HCT116 (cell line): ENCODE measurements at regions not wholly inside any gene's neighbourhood (a gene's known extent, or its start where the extent isn't known, plus 50 kb on each side); places are given as distances from the start of the nearest gene placed in this dataset.

ENCODE experiments used
- ATAC-seq: fragments of 200-7000 bp; cut with Tn5 transposase; 2 replicates; pipeline ENCODE4 v1.9.1; 2020; ENCODE audit warnings: mild to moderate bottlenecking, moderate library complexity
- BruUV-seq: library from RNA; stranded (reverse); fragments of 400-500 nt; replicated peaks from 2 replicates; lab custom pipeline; 2021; lab: Mats Ljungman, UMichigan
- CTCF ChIA-PET: fragments of 300-600 bp; sonication (Branson Sonifier 250); formaldehyde crosslinking; loops from one replicate; lab custom pipeline; 2021; ENCODE audit warnings: antibody characterized with exemption; lab: Charles Lee
- POLR2A ChIA-PET: fragments of 300-600, 350-600 bp; sonication (Branson Sonifier 250); formaldehyde crosslinking; loops from one replicate; lab custom pipeline; 2021; ENCODE audit warnings: antibody characterized with exemption; lab: Charles Lee
- RAD21 ChIA-PET, 2 experiments: fragments of 300-600 bp; sonication (Branson Sonifier 250); formaldehyde crosslinking; loops; one replicate each; lab custom pipeline; 2023; ENCODE audit warnings: low total read pairs in 2 of 2; ENCODE audit not compliant: uncharacterized antibody in 2 of 2, unreplicated experiment in 2 of 2, low non-redundant PET in 1 of 2; lab: Charles Lee
- DNase-seq: peaks from one replicate; pipeline ENCODE4 v3.0.0-alpha.2; 2010; ENCODE audit warnings: low read depth, low spot score
- H2AFZ ChIP-seq: fragments of 200-600 bp; shearing (Covaris generic), sonication (generic); 2 replicates; pipeline ENCODE4 v1.6.1; 2017; ENCODE audit warnings: low read depth, mixed run types, mixed read lengths, antibody characterized with exemption, low read length; ENCODE audit not compliant: poor library complexity, severe bottlenecking
- H3K27ac ChIP-seq: 2 replicates; pipeline ENCODE4 v1.5.1; 2012; ENCODE audit warnings: low read depth, low read length
- H3K27me3 ChIP-seq: fragments of 200-600 bp; sonication (generic); 2 replicates; pipeline ENCODE4 v1.6.1; 2016; ENCODE audit warnings: mixed run types, low read length, mixed read lengths; ENCODE audit not compliant: insufficient read depth
- H3K36me3 ChIP-seq, 2 experiments: fragments of 200-500 bp in 1 of 2; fragments of 200-600 bp in 1 of 2; sonication (Bioruptor generic) in 1 of 2; sonication (generic) in 1 of 2; 2 replicates each; pipeline versions ENCODE4 v1.5.1 to v1.6.1; 2014 to 2016; ENCODE audit warnings: low read length in 2 of 2, inconsistent platforms in 1 of 2, mixed read lengths in 1 of 2, mixed run types in 1 of 2; ENCODE audit not compliant: insufficient read depth in 2 of 2, control insufficient read depth in 1 of 2
- H3K4me1 ChIP-seq, 2 experiments: fragments of 200-600 bp in 1 of 2; sonication (generic) in 1 of 2; 2 replicates each; pipeline versions ENCODE4 v1.5.1 to v1.6.1; 2012 to 2017; ENCODE audit warnings: low read length in 2 of 2, inconsistent platforms in 1 of 2, mild to moderate bottlenecking in 1 of 2, mixed read lengths in 1 of 2, mixed run types in 1 of 2, moderate library complexity in 1 of 2; ENCODE audit not compliant: insufficient read depth in 2 of 2, control insufficient read depth in 1 of 2
- H3K4me2 ChIP-seq: fragments of 200-600 bp; sonication (generic); 2 replicates; pipeline ENCODE4 v1.6.1; 2017; ENCODE audit warnings: mixed run types, low read length, mixed read lengths
- H3K4me3 ChIP-seq, 2 experiments: fragments of 200-600 bp in 1 of 2; sonication (generic) in 1 of 2; replicated peaks in 1 of 2; 2 replicates each; pipeline ENCODE4 v1.5.1; 2011 to 2016; ENCODE audit warnings: low read length in 2 of 2, control low read depth in 1 of 2, low read depth in 1 of 2, mild to moderate bottlenecking in 1 of 2, mixed read lengths in 1 of 2, mixed run types in 1 of 2
- H3K79me2 ChIP-seq: fragments of 200-600 bp; sonication (generic); 2 replicates; pipeline ENCODE4 v1.6.1; 2017; ENCODE audit warnings: mild to moderate bottlenecking, mixed run types, low read length, moderate library complexity, mixed read lengths; ENCODE audit not compliant: insufficient read depth
- H3K9ac ChIP-seq: fragments of 200-600 bp; sonication (generic); 2 replicates; pipeline ENCODE4 v1.6.1; 2016; ENCODE audit warnings: low read length, mixed read lengths
- H3K9me2 ChIP-seq: fragments of 200-600 bp; sonication (generic), shearing (Covaris generic); 2 replicates; pipeline ENCODE4 v1.6.1; 2017; ENCODE audit warnings: mixed run types, mild to moderate bottlenecking, moderate library complexity; ENCODE audit not compliant: insufficient read depth
- H3K9me3 ChIP-seq, 2 experiments: fragments of 200-500 bp in 1 of 2; fragments of 200-600 bp in 1 of 2; sonication (Bioruptor generic) in 1 of 2; sonication (generic) in 1 of 2; 2 replicates each; pipeline ENCODE4 v1.6.1; 2014 to 2017; ENCODE audit warnings: low read length in 2 of 2, mixed read lengths in 2 of 2, inconsistent platforms in 1 of 2, low read depth in 1 of 2, mild to moderate bottlenecking in 1 of 2, mixed run types in 1 of 2, moderate library complexity in 1 of 2; ENCODE audit not compliant: control insufficient read depth in 1 of 2, insufficient read depth in 1 of 2
- H4K20me1 ChIP-seq: fragments of 200-600 bp; sonication (generic), shearing (Covaris generic); 2 replicates; pipeline ENCODE4 v1.6.1; 2017; ENCODE audit warnings: mixed run types, mild to moderate bottlenecking, moderate library complexity; ENCODE audit not compliant: insufficient read depth
- CBX3 ChIP-seq: IDR thresholded peaks from 2 replicates; pipeline ENCODE4 v1.6.1; 2012; ENCODE audit warnings: low read depth
- EGR1 ChIP-seq: IDR thresholded peaks from 2 replicates; pipeline ENCODE4 v1.6.1; 2012; ENCODE audit warnings: low read depth
- EZH2 ChIP-seq: fragments of 200-600 bp; sonication (generic); IDR thresholded peaks from 2 replicates; pipeline ENCODE4 v1.6.1; 2017; ENCODE audit warnings: antibody characterized with exemption, mixed run types
- EZH2phosphoT487 ChIP-seq: fragments of 200-600 bp; IDR thresholded peaks from 2 replicates; pipeline ENCODE4 v1.6.1; 2018; ENCODE audit warnings: antibody characterized with exemption, borderline replicate concordance
- POLR2A ChIP-seq: IDR thresholded peaks from 2 replicates; pipeline ENCODE4 v1.7.0; 2011; ENCODE audit warnings: borderline replicate concordance; ENCODE audit not compliant: insufficient read depth, insufficient read length; ENCODE audit errors: extremely low read depth
- SP1 ChIP-seq: IDR thresholded peaks from 2 replicates; pipeline ENCODE4 v1.6.1; 2012; ENCODE audit warnings: low read depth
- SRF ChIP-seq: IDR thresholded peaks from 2 replicates; pipeline ENCODE4 v1.6.1; 2012; ENCODE audit warnings: low read depth
- TCF7L2 ChIP-seq: IDR thresholded peaks from 2 replicates; pipeline ENCODE4 v1.7.0; 2011; ENCODE audit warnings: borderline replicate concordance, inconsistent platforms; ENCODE audit not compliant: insufficient read depth, insufficient read length; ENCODE audit errors: extremely low read depth
- YY1 ChIP-seq: IDR thresholded peaks from 2 replicates; pipeline ENCODE4 v1.6.1; 2011; ENCODE audit warnings: low read length, low read depth, moderate library complexity, mild to moderate bottlenecking; ENCODE audit not compliant: insufficient replicate concordance; ENCODE audit errors: extremely low read depth
- ZFX ChIP-seq: fragments of 450-650 bp; IDR thresholded peaks from 2 replicates; pipeline ENCODE4 v1.6.1; 2017
- intact Hi-C: fragments of 100-400 bp; cut with micrococcal nuclease; formaldehyde crosslinking; loops from 2 replicates; pipeline ENCODE4 v1.10.0; 2022
- TF ChIP-seq, protein P1 (sequence below): IDR thresholded peaks from 2 replicates; pipeline ENCODE4 v1.6.1; 2012
- TF ChIP-seq, protein P2 (sequence below): IDR thresholded peaks from 2 replicates; pipeline ENCODE4 v1.6.1; 2011; ENCODE audit warnings: mild to moderate bottlenecking, low read length, moderate library complexity; ENCODE audit not compliant: insufficient replicate concordance; ENCODE audit errors: extremely low read depth
- TF ChIP-seq, protein P3 (sequence below): IDR thresholded peaks from 2 replicates; pipeline ENCODE4 v1.6.1; 2012
- TF ChIP-seq, protein P4 (sequence below): IDR thresholded peaks from 2 replicates; pipeline ENCODE4 v1.6.1; 2012; ENCODE audit warnings: low read depth

DNA sequence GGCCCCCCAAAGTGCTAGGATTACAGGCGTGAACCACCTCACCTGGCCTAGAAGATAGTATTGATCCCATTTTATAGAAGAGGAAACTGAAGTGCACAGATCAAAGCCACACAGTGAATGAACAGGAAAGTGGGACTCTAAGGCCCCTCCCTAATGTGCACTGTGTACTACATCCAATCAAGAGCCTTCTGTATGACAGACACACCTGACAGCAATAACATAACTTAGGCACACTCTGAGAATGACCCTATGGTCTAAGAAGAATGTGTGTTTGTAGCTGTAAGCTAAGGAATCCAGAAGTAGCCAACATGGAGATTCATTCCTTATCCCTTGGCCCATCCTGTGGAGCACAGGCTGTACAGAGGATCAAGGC is 271.2 kb downstream of the SMARCA2 start:
- Histone ChIP-seq H4K20me1 (no peaks in the 10 kb centered on the region), H3K9me2 (no peaks in the 10 kb centered on the region), H3K9ac (no peak overlapping the region), H3K4me1 (peaks cover 2 to 7% of the 10 kb centered on the region in 2 experiments; a peak in 3 of 4 replicates), H3K79me2 (no peaks in the 10 kb centered on the region), H3K27me3 (no peaks in the 10 kb centered on the region), H3K36me3 (no peaks in the 10 kb centered on the region), H3K4me3 (no peak overlapping the region), H2AFZ (no peak overlapping the region), H3K27ac (no peak overlapping the region), H3K9me3 (no peaks in the 10 kb centered on the region), H3K4me2 (no peak overlapping the region)
- CTCF ChIA-PET: no interaction called here
- BruUV-seq: no TSS peak
- TF ChIP-seq, protein P1, sequence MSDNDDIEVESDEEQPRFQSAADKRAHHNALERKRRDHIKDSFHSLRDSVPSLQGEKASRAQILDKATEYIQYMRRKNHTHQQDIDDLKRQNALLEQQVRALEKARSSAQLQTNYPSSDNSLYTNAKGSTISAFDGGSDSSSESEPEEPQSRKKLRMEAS: no peak
- TF ChIP-seq SP1: no peak
- TF ChIP-seq EZH2: no peak
- no peak for TF ChIP-seq POLR2A
- TF ChIP-seq, protein P2, sequence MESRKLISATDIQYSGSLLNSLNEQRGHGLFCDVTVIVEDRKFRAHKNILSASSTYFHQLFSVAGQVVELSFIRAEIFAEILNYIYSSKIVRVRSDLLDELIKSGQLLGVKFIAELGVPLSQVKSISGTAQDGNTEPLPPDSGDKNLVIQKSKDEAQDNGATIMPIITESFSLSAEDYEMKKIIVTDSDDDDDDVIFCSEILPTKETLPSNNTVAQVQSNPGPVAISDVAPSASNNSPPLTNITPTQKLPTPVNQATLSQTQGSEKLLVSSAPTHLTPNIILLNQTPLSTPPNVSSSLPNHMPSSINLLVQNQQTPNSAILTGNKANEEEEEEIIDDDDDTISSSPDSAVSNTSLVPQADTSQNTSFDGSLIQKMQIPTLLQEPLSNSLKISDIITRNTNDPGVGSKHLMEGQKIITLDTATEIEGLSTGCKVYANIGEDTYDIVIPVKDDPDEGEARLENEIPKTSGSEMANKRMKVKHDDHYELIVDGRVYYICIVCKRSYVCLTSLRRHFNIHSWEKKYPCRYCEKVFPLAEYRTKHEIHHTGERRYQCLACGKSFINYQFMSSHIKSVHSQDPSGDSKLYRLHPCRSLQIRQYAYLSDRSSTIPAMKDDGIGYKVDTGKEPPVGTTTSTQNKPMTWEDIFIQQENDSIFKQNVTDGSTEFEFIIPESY: no peak
- POLR2A ChIA-PET: no interaction called here
- no peak for ATAC-seq
- RAD21 ChIA-PET: no interaction called here
- intact Hi-C loops: no loop called here
- no peak for DNase-seq

DNA sequence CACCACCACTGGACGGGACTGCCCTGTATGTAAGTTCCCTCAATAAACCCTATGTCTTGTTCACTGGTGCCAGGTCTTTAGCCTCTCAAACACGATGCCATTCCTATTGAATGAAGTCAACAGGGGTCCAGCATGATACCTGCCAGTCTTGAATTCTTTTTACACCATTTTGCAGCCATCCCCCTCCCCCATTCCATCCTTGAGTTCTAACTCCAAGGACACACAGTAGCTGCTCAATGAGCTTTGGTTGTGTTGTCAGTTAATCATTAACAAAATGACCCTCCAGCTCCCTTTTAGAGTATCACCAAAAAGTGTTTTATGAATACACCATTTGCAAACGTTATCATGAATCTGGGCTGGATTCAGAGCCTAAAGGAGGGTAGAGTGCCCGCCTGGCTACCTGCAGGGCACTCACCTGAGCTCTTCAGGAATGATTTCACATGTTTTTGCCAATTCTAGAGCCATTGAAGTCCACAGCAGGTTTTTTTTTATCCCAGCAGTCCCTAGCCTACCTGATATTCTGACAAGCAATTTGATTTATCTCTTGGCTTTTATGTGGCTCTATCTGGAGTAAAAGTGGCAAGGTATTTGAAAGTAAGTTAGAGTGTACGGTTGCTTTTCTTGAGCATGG is 271.8 kb downstream of the SMARCA2 start:
- intact Hi-C loops: no loop called here
- no peak overlapping the region for H3K4me2 ChIP-seq
- H3K9me2 ChIP-seq: no peaks in the 10 kb centered on the region
- no peak for ATAC-seq
- H4K20me1 ChIP-seq: no peaks in the 10 kb centered on the region
- H3K79me2 ChIP-seq: no peaks in the 10 kb centered on the region
- no peak for DNase-seq
- H3K27me3 ChIP-seq: no peaks in the 10 kb centered on the region
- no peak overlapping the region for H3K9ac ChIP-seq
- no peak overlapping the region for H3K27ac ChIP-seq
- POLR2A ChIA-PET: no interaction called here
- RAD21 ChIA-PET: no interaction called here
- H3K36me3 ChIP-seq: no peaks in the 10 kb centered on the region
- peaks cover 0 to 1% of the 10 kb centered on the region in 2 experiments; a peak in 2 of 4 replicates for H3K4me1 ChIP-seq
- CTCF ChIA-PET: no interaction called here
- BruUV-seq: no TSS peak
- H2AFZ ChIP-seq: no peak overlapping the region
- H3K4me3 ChIP-seq: no peak overlapping the region
- no peaks in the 10 kb centered on the region for H3K9me3 ChIP-seq
- TF ChIP-seq EZH2phosphoT487 (no peak), YY1 (no peak), TCF7L2 (no peak), EGR1 (no peak), EZH2 (no peak), ZFX (no peak), CBX3 (no peak), SP1 (no peak), SRF (no peak)
- TF ChIP-seq, protein P3, sequence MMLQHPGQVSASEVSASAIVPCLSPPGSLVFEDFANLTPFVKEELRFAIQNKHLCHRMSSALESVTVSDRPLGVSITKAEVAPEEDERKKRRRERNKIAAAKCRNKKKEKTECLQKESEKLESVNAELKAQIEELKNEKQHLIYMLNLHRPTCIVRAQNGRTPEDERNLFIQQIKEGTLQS: no peak
- TF ChIP-seq, protein P1: no peak
- TF ChIP-seq, protein P4, sequence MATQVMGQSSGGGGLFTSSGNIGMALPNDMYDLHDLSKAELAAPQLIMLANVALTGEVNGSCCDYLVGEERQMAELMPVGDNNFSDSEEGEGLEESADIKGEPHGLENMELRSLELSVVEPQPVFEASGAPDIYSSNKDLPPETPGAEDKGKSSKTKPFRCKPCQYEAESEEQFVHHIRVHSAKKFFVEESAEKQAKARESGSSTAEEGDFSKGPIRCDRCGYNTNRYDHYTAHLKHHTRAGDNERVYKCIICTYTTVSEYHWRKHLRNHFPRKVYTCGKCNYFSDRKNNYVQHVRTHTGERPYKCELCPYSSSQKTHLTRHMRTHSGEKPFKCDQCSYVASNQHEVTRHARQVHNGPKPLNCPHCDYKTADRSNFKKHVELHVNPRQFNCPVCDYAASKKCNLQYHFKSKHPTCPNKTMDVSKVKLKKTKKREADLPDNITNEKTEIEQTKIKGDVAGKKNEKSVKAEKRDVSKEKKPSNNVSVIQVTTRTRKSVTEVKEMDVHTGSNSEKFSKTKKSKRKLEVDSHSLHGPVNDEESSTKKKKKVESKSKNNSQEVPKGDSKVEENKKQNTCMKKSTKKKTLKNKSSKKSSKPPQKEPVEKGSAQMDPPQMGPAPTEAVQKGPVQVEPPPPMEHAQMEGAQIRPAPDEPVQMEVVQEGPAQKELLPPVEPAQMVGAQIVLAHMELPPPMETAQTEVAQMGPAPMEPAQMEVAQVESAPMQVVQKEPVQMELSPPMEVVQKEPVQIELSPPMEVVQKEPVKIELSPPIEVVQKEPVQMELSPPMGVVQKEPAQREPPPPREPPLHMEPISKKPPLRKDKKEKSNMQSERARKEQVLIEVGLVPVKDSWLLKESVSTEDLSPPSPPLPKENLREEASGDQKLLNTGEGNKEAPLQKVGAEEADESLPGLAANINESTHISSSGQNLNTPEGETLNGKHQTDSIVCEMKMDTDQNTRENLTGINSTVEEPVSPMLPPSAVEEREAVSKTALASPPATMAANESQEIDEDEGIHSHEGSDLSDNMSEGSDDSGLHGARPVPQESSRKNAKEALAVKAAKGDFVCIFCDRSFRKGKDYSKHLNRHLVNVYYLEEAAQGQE: no peak
